ENCODE measurements at regions not wholly inside any gene's neighbourhood (a gene's known extent, or its start where the extent isn't known, plus 50 kb on each side); places are given as distances from the start of the nearest gene placed in this dataset.

- TF ChIP-seq CBX2 (IDR thresholded peaks at IDR 0.05; ENCODE audit: insufficient read depth, low read length, poor library complexity, severe bottlenecking) (no peak), RAD51 (IDR thresholded peaks at IDR 0.05; ENCODE audit: borderline replicate concordance, low read depth) (no peak), NFYB (IDR thresholded peaks at IDR 0.05; ENCODE audit: extremely low read depth, insufficient read length) (no peak), SREBF1 (IDR thresholded peaks at IDR 0.05; ENCODE audit: borderline replicate concordance, low read depth, low read length) (no peak), CTCF (IDR thresholded peaks at IDR 0.05 in 2 of 3, conservative IDR thresholded peaks at IDR 0.05 in 1 of 3; ENCODE audit: insufficient read depth in 2 of 3, low read depth in 1 of 3, low read length in 3 of 3) (no peak), BRF2 (IDR thresholded peaks at IDR 0.05; ENCODE audit: borderline replicate concordance, insufficient read depth, insufficient read length) (no peak), ZNF274 (IDR thresholded peaks at IDR 0.05; ENCODE audit: borderline replicate concordance, low read depth, low read length) (no peak), MBD2 (IDR thresholded peaks at IDR 0.05; ENCODE audit: borderline replicate concordance, low read depth) (no peak)
Measured at GRCh38 chr1:163797816-163798215, 476.1 kb downstream of the NUF2 start.

Data from K562 (cell line).